ENCODE measurements at regions not wholly inside any gene's neighbourhood (a gene's known extent, or its start where the extent isn't known, plus 50 kb on each side); places are given as distances from the start of the nearest gene placed in this dataset.

GRCh38 chr4:124243671-124244366 lies 468.7 kb downstream of the ANKRD50 start:
- Histone ChIP-seq H3K9ac (ENCODE audit: low read length) (no peak overlapping the region), H3K9me3 (ENCODE audit: control insufficient read depth, low read length) (no peaks in the 10 kb centered on the region), H3K4me1 (ENCODE audit: control insufficient read depth, insufficient read depth, low read length) (no peaks in the 10 kb centered on the region), H3K27me3 (ENCODE audit: control insufficient read depth, insufficient read depth, low read length) (no peaks in the 10 kb centered on the region), H3K36me3 (ENCODE audit: control insufficient read depth, insufficient read depth, low read length) (no peaks in the 10 kb centered on the region), H3K4me3 (ENCODE audit: low read length) (no peak overlapping the region)

GRCh38 chr4:124253080-124253479 lies 459.5 kb downstream of the ANKRD50 start:
- no peaks in the 10 kb centered on the region for H3K36me3 ChIP-seq (ENCODE audit: control insufficient read depth, insufficient read depth, low read length)
- no peaks in the 10 kb centered on the region for H3K27me3 ChIP-seq (ENCODE audit: control insufficient read depth, insufficient read depth, low read length)
- no peaks in the 10 kb centered on the region for H3K9me3 ChIP-seq (ENCODE audit: control insufficient read depth, low read length)
- H3K4me3 ChIP-seq (ENCODE audit: low read length) = no peak overlapping the region
- no peak overlapping the region for H3K9ac ChIP-seq (ENCODE audit: low read length)
- no peaks in the 10 kb centered on the region for H3K4me1 ChIP-seq (ENCODE audit: control insufficient read depth, insufficient read depth, low read length)

- no peaks in the 10 kb centered on the region for H3K27me3 ChIP-seq (ENCODE audit: control insufficient read depth, insufficient read depth, low read length)
- H3K36me3 ChIP-seq (ENCODE audit: control insufficient read depth, insufficient read depth, low read length) = no peaks in the 10 kb centered on the region
- no peaks in the 10 kb centered on the region for H3K9me3 ChIP-seq (ENCODE audit: control insufficient read depth, low read length)
- H3K4me3 ChIP-seq (ENCODE audit: low read length) = no peak overlapping the region
- no peak overlapping the region for H3K9ac ChIP-seq (ENCODE audit: low read length)
- H3K4me1 ChIP-seq (ENCODE audit: control insufficient read depth, insufficient read depth, low read length) = no peaks in the 10 kb centered on the region
These were observed 450.0 kb downstream of the ANKRD50 start for GRCh38 chr4:124262211-124263179.

GRCh38 chr4:124265701-124266100 lies 446.8 kb downstream of the ANKRD50 start:
- no peaks in the 10 kb centered on the region for H3K27me3 ChIP-seq (ENCODE audit: control insufficient read depth, insufficient read depth, low read length)
- no peak overlapping the region for H3K9ac ChIP-seq (ENCODE audit: low read length)
- H3K4me3 ChIP-seq (ENCODE audit: low read length) = no peak overlapping the region
- H3K36me3 ChIP-seq (ENCODE audit: control insufficient read depth, insufficient read depth, low read length) = no peaks in the 10 kb centered on the region
- H3K9me3 ChIP-seq (ENCODE audit: control insufficient read depth, low read length) = no peaks in the 10 kb centered on the region
- H3K4me1 ChIP-seq (ENCODE audit: control insufficient read depth, insufficient read depth, low read length) = no peaks in the 10 kb centered on the region

- Histone ChIP-seq H3K9ac (ENCODE audit: low read length) (no peak overlapping the region), H3K4me1 (ENCODE audit: control insufficient read depth, insufficient read depth, low read length) (no peaks in the 10 kb centered on the region), H3K9me3 (ENCODE audit: control insufficient read depth, low read length) (no peaks in the 10 kb centered on the region), H3K36me3 (ENCODE audit: control insufficient read depth, insufficient read depth, low read length) (no peaks in the 10 kb centered on the region), H3K4me3 (ENCODE audit: low read length) (no peak overlapping the region), H3K27me3 (ENCODE audit: control insufficient read depth, insufficient read depth, low read length) (no peaks in the 10 kb centered on the region)
These were observed 445.8 kb downstream of the ANKRD50 start for GRCh38 chr4:124266721-124267120.

GRCh38 chr4:124276461-124276860 lies 436.1 kb downstream of the ANKRD50 start:
- Histone ChIP-seq H3K36me3 (ENCODE audit: control insufficient read depth, insufficient read depth, low read length) (no peaks in the 10 kb centered on the region), H3K27me3 (ENCODE audit: control insufficient read depth, insufficient read depth, low read length) (no peaks in the 10 kb centered on the region), H3K4me3 (ENCODE audit: low read length) (no peak overlapping the region), H3K9ac (ENCODE audit: low read length) (no peak overlapping the region), H3K4me1 (ENCODE audit: control insufficient read depth, insufficient read depth, low read length) (no peaks in the 10 kb centered on the region), H3K9me3 (ENCODE audit: control insufficient read depth, low read length) (no peaks in the 10 kb centered on the region)

GRCh38 chr4:124277691-124278090 lies 434.8 kb downstream of the ANKRD50 start:
- H3K27me3 ChIP-seq (ENCODE audit: control insufficient read depth, insufficient read depth, low read length) = no peaks in the 10 kb centered on the region
- H3K9me3 ChIP-seq (ENCODE audit: control insufficient read depth, low read length) = no peaks in the 10 kb centered on the region
- H3K4me3 ChIP-seq (ENCODE audit: low read length) = no peak overlapping the region
- no peaks in the 10 kb centered on the region for H3K4me1 ChIP-seq (ENCODE audit: control insufficient read depth, insufficient read depth, low read length)
- no peak overlapping the region for H3K9ac ChIP-seq (ENCODE audit: low read length)
- H3K36me3 ChIP-seq (ENCODE audit: control insufficient read depth, insufficient read depth, low read length) = no peaks in the 10 kb centered on the region

GRCh38 chr4:124278477-124278876 lies 434.1 kb downstream of the ANKRD50 start:
- H3K27me3 ChIP-seq (ENCODE audit: control insufficient read depth, insufficient read depth, low read length) = no peaks in the 10 kb centered on the region
- H3K36me3 ChIP-seq (ENCODE audit: control insufficient read depth, insufficient read depth, low read length) = no peaks in the 10 kb centered on the region
- no peak overlapping the region for H3K4me3 ChIP-seq (ENCODE audit: low read length)
- H3K4me1 ChIP-seq (ENCODE audit: control insufficient read depth, insufficient read depth, low read length) = no peaks in the 10 kb centered on the region
- no peaks in the 10 kb centered on the region for H3K9me3 ChIP-seq (ENCODE audit: control insufficient read depth, low read length)
- H3K9ac ChIP-seq (ENCODE audit: low read length) = no peak overlapping the region

GRCh38 chr4:124279741-124280140 lies 432.8 kb downstream of the ANKRD50 start:
- no peaks in the 10 kb centered on the region for H3K9me3 ChIP-seq (ENCODE audit: control insufficient read depth, low read length)
- no peaks in the 10 kb centered on the region for H3K36me3 ChIP-seq (ENCODE audit: control insufficient read depth, insufficient read depth, low read length)
- H3K4me1 ChIP-seq (ENCODE audit: control insufficient read depth, insufficient read depth, low read length) = no peaks in the 10 kb centered on the region
- no peak overlapping the region for H3K9ac ChIP-seq (ENCODE audit: low read length)
- H3K4me3 ChIP-seq (ENCODE audit: low read length) = no peak overlapping the region
- H3K27me3 ChIP-seq (ENCODE audit: control insufficient read depth, insufficient read depth, low read length) = no peaks in the 10 kb centered on the region

GRCh38 chr4:124282301-124282898 lies 430.1 kb downstream of the ANKRD50 start:
- Histone ChIP-seq H3K4me1 (ENCODE audit: control insufficient read depth, insufficient read depth, low read length) (no peaks in the 10 kb centered on the region), H3K9ac (ENCODE audit: low read length) (no peak overlapping the region), H3K36me3 (ENCODE audit: control insufficient read depth, insufficient read depth, low read length) (no peaks in the 10 kb centered on the region), H3K9me3 (ENCODE audit: control insufficient read depth, low read length) (no peaks in the 10 kb centered on the region), H3K4me3 (ENCODE audit: low read length) (no peak overlapping the region), H3K27me3 (ENCODE audit: control insufficient read depth, insufficient read depth, low read length) (no peaks in the 10 kb centered on the region)

GRCh38 chr4:124288706-124289486 lies 423.6 kb downstream of the ANKRD50 start:
- no peaks in the 10 kb centered on the region for H3K4me1 ChIP-seq (ENCODE audit: control insufficient read depth, insufficient read depth, low read length)
- no peaks in the 10 kb centered on the region for H3K27me3 ChIP-seq (ENCODE audit: control insufficient read depth, insufficient read depth, low read length)
- no peaks in the 10 kb centered on the region for H3K36me3 ChIP-seq (ENCODE audit: control insufficient read depth, insufficient read depth, low read length)
- no peak overlapping the region for H3K4me3 ChIP-seq (ENCODE audit: low read length)
- H3K9ac ChIP-seq (ENCODE audit: low read length) = no peak overlapping the region
- no peaks in the 10 kb centered on the region for H3K9me3 ChIP-seq (ENCODE audit: control insufficient read depth, low read length)
